ENCODE measurements at regions not wholly inside any gene's neighbourhood (a gene's known extent, or its start where the extent isn't known, plus 50 kb on each side); places are given as distances from the start of the nearest gene placed in this dataset.

GRCh38 chr2:76318848-76319360 is 608.2 kb upstream of the GCFC2 start:
- intact Hi-C loops (cut with micrococcal nuclease; ENCODE audit: unreplicated experiment) = no loop called here
- no peak for DNase-seq (ENCODE audit: low read depth, low spot score)
- ATAC-seq = no peak
- no peak overlapping the region for H3K27ac ChIP-seq (ENCODE audit: low read length)
- no peak overlapping the region for H3K4me3 ChIP-seq (ENCODE audit: low read depth in 2 of 2, low read length in 2 of 2)
- H3K9me3 ChIP-seq (ENCODE audit: control insufficient read depth, insufficient read depth, low read depth, low read length) = no peaks in the 10 kb centered on the region
- no TSS peak for BruUV-seq (replicated peaks)
- ChIA-PET POLR2A (no interaction called here), CTCF (no interaction called here)
- no peak for TF ChIP-seq POLR2AphosphoS5 (IDR thresholded peaks at IDR 0.05; ENCODE audit: low read depth, low read length)
- no peak for TF ChIP-seq REST (IDR thresholded peaks at IDR 0.05; ENCODE audit: insufficient read depth in 1 of 2, low read depth in 2 of 2, low read length in 1 of 2)
- TF ChIP-seq TCF7L2 (IDR thresholded peaks at IDR 0.05; ENCODE audit: low read depth, low read length) = no peak
- TF ChIP-seq SIN3A (IDR thresholded peaks at IDR 0.05; ENCODE audit: borderline replicate concordance, insufficient read depth, low read depth, low read length) = no peak
- H3K4me1 ChIP-seq (ENCODE audit: control insufficient read depth, insufficient read depth, low read length) = no peaks in the 10 kb centered on the region
- in situ Hi-C loops (cut with HindIII; ENCODE audit: low pct_unique_long_range_greater_than_20kb, low sequenced_read_pairs) = no loop called here
- no peaks in the 10 kb centered on the region for H3K27me3 ChIP-seq (ENCODE audit: control insufficient read depth, insufficient read depth, low read length)
- no peaks in the 10 kb centered on the region for H3K36me3 ChIP-seq (ENCODE audit: control insufficient read depth, insufficient read depth, low read length)

- ChIA-PET POLR2A (no interaction called here), CTCF (no interaction called here)
- intact Hi-C loops (cut with micrococcal nuclease; ENCODE audit: unreplicated experiment) (no loop called here), in situ Hi-C loops (cut with HindIII; ENCODE audit: low pct_unique_long_range_greater_than_20kb, low sequenced_read_pairs) (no loop called here)
- Histone ChIP-seq H3K27ac (ENCODE audit: low read length) (no peak overlapping the region), H3K9me3 (ENCODE audit: control insufficient read depth, insufficient read depth, low read depth, low read length) (no peaks in the 10 kb centered on the region), H3K27me3 (ENCODE audit: control insufficient read depth, insufficient read depth, low read length) (no peaks in the 10 kb centered on the region), H3K4me3 (ENCODE audit: low read depth in 2 of 2, low read length in 2 of 2) (no peak overlapping the region), H3K36me3 (ENCODE audit: control insufficient read depth, insufficient read depth, low read length) (no peaks in the 10 kb centered on the region), H3K4me1 (ENCODE audit: control insufficient read depth, insufficient read depth, low read length) (no peaks in the 10 kb centered on the region)
- DNase-seq (ENCODE audit: low read depth, low spot score) (no peak), ATAC-seq (no peak)
- BruUV-seq (replicated peaks) = no TSS peak
- TF ChIP-seq TCF7L2 (IDR thresholded peaks at IDR 0.05; ENCODE audit: low read depth, low read length) (no peak), REST (IDR thresholded peaks at IDR 0.05; ENCODE audit: insufficient read depth in 1 of 2, low read depth in 2 of 2, low read length in 1 of 2) (no peak), CTCF (IDR thresholded peaks at IDR 0.05) (no peak), SIN3A (IDR thresholded peaks at IDR 0.05; ENCODE audit: borderline replicate concordance, insufficient read depth, low read depth, low read length) (no peak), POLR2AphosphoS5 (IDR thresholded peaks at IDR 0.05; ENCODE audit: low read depth, low read length) (no peak)
These were observed 606.0 kb upstream of the GCFC2 start for GRCh38 chr2:76316691-76317090.

All from Panc1 (cell line).